ENCODE measurements at regions not wholly inside any gene's neighbourhood (a gene's known extent, or its start where the extent isn't known, plus 50 kb on each side); places are given as distances from the start of the nearest gene placed in this dataset.

DNA sequence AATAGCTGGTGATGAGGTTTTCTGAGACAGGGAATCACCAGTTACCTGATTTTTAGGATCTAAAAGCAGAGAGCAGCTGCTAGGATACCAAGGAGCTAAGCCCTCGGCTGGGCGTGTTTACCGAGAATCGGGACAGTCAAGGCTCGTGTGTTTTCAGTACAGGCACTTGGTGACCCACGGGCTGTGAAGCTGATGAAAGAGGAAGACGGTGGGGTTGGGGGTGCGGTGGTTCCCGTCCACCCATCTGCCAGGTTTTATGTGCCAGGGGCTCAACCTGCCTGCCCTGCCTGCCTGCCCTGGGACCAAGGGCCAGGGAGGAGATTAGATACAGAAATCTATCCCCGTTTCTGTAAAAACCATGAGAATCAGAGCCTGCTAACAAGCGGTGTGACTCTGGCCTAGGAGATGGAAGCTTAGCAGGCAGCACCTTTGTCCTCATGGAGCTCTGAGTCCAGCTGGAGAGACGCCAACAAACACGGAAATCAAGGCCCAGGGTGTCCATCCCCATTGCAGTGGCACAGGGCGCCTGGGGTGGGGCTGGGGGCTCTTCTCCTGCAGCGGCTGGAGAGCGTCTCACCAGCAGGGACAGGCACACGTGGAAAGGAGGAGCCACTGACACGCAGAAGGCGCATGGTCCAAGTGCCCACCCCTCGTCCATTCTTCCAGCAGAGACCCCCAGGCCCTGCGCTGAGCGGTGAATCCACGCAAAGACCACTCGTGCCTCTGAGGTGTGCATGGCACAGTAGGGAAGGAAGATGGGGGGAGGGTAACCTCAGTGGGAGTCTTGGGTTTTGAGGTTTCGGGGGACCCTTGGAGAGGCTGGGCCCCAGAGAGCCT is 265.0 kb upstream of the TCERG1L start (continued):
- TF ChIP-seq, protein P1, sequence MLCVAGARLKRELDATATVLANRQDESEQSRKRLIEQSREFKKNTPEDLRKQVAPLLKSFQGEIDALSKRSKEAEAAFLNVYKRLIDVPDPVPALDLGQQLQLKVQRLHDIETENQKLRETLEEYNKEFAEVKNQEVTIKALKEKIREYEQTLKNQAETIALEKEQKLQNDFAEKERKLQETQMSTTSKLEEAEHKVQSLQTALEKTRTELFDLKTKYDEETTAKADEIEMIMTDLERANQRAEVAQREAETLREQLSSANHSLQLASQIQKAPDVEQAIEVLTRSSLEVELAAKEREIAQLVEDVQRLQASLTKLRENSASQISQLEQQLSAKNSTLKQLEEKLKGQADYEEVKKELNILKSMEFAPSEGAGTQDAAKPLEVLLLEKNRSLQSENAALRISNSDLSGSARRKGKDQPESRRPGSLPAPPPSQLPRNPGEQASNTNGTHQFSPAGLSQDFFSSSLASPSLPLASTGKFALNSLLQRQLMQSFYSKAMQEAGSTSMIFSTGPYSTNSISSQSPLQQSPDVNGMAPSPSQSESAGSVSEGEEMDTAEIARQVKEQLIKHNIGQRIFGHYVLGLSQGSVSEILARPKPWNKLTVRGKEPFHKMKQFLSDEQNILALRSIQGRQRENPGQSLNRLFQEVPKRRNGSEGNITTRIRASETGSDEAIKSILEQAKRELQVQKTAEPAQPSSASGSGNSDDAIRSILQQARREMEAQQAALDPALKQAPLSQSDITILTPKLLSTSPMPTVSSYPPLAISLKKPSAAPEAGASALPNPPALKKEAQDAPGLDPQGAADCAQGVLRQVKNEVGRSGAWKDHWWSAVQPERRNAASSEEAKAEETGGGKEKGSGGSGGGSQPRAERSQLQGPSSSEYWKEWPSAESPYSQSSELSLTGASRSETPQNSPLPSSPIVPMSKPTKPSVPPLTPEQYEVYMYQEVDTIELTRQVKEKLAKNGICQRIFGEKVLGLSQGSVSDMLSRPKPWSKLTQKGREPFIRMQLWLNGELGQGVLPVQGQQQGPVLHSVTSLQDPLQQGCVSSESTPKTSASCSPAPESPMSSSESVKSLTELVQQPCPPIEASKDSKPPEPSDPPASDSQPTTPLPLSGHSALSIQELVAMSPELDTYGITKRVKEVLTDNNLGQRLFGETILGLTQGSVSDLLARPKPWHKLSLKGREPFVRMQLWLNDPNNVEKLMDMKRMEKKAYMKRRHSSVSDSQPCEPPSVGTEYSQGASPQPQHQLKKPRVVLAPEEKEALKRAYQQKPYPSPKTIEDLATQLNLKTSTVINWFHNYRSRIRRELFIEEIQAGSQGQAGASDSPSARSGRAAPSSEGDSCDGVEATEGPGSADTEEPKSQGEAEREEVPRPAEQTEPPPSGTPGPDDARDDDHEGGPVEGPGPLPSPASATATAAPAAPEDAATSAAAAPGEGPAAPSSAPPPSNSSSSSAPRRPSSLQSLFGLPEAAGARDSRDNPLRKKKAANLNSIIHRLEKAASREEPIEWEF (IDR thresholded peaks at IDR 0.05; ENCODE audit: insufficient replicate concordance, low read depth, low read length) = no peak
- TF ChIP-seq HCFC1 (IDR thresholded peaks at IDR 0.05; ENCODE audit: low read length) (no peak), WRNIP1 (IDR thresholded peaks at IDR 0.05; ENCODE audit: borderline replicate concordance, low read depth, low read length) (no peak), PAX8 (IDR thresholded peaks at IDR 0.05) (no peak), TCF3 (IDR thresholded peaks at IDR 0.05; ENCODE audit: borderline replicate concordance, insufficient read depth, low read depth, low read length) (no peak), RAD21 (IDR thresholded peaks at IDR 0.05; ENCODE audit: insufficient read depth, low read depth, low read length) (no peak), RFX5 (IDR thresholded peaks at IDR 0.05; ENCODE audit: low read depth, low read length) (no peak), ZSCAN29 (IDR thresholded peaks at IDR 0.05) (no peak)
